H9 (cell line): ENCODE measurements at regions not wholly inside any gene's neighbourhood (a gene's known extent, or its start where the extent isn't known, plus 50 kb on each side); places are given as distances from the start of the nearest gene placed in this dataset.

Source experiments
- DNase-seq: peaks from one replicate; pipeline ENCODE4 v3.0.0-alpha.2; 2017
- H2AFZ ChIP-seq: one replicate; pipeline ENCODE4 v1.6.1; 2013; ENCODE audit warnings: mild to moderate bottlenecking, low read length, control low read depth, moderate library complexity
- H2AK5ac ChIP-seq: 2 replicates; pipeline ENCODE4 v1.6.1; 2013; ENCODE audit warnings: low read length, control low read depth, mixed read lengths; ENCODE audit not compliant: insufficient read length
- H2BK120ac ChIP-seq: one replicate; pipeline ENCODE4 v1.6.1; 2013; ENCODE audit warnings: low read depth, mild to moderate bottlenecking, low read length, control low read depth, inconsistent platforms; ENCODE audit not compliant: poor library complexity, severe bottlenecking
- H2BK12ac ChIP-seq: 2 replicates; pipeline ENCODE4 v1.6.1; 2013; ENCODE audit warnings: low read length, control low read depth, mixed read lengths, low read depth; ENCODE audit not compliant: insufficient read length
- H2BK15ac ChIP-seq: 2 replicates; pipeline ENCODE4 v1.6.1; 2013; ENCODE audit warnings: low read depth, low read length, control low read depth
- H2BK20ac ChIP-seq: one replicate; pipeline ENCODE4 v1.6.1; 2013; ENCODE audit warnings: low read depth, mild to moderate bottlenecking, low read length, control low read depth, inconsistent platforms; ENCODE audit not compliant: poor library complexity, severe bottlenecking
- H2BK5ac ChIP-seq: 2 replicates; pipeline ENCODE4 v1.6.1; 2013; ENCODE audit warnings: low read length, control low read depth, mixed read lengths; ENCODE audit not compliant: insufficient read length
- H3K14ac ChIP-seq: 2 replicates; pipeline ENCODE4 v1.6.1; 2013; ENCODE audit warnings: low read length, control low read depth; ENCODE audit not compliant: insufficient read depth
- H3K18ac ChIP-seq: 2 replicates; pipeline ENCODE4 v1.6.1; 2013; ENCODE audit warnings: low read depth, mild to moderate bottlenecking, mixed read lengths, low read length, control low read depth; ENCODE audit not compliant: insufficient read length
- H3K23ac ChIP-seq: 2 replicates; pipeline ENCODE4 v1.6.1; 2013; ENCODE audit warnings: low read length, control low read depth, mixed read lengths, low read depth; ENCODE audit not compliant: insufficient read length
- H3K23me2 ChIP-seq: 2 replicates; pipeline ENCODE4 v1.6.1; 2013; ENCODE audit warnings: low read depth, mild to moderate bottlenecking, mixed read lengths, low read length, control low read depth; ENCODE audit not compliant: insufficient read length, poor library complexity, severe bottlenecking
- H3K27ac ChIP-seq: 2 replicates; pipeline ENCODE4 v1.5.1; 2013; ENCODE audit warnings: low read length, control low read depth, mixed read lengths, low read depth; ENCODE audit not compliant: insufficient read length
- H3K27me3 ChIP-seq: 2 replicates; pipeline ENCODE4 v1.6.1; 2013; ENCODE audit warnings: low read length, control low read depth, inconsistent platforms; ENCODE audit not compliant: insufficient read depth
- H3K4ac ChIP-seq: 2 replicates; pipeline ENCODE4 v1.6.1; 2013; ENCODE audit warnings: low read depth, mild to moderate bottlenecking, control low read depth, inconsistent platforms, low read length, moderate library complexity
- H3K4me1 ChIP-seq: 2 replicates; pipeline ENCODE4 v1.6.1; 2013; ENCODE audit warnings: low read length, control low read depth, inconsistent platforms; ENCODE audit not compliant: insufficient read depth
- H3K4me2 ChIP-seq: 2 replicates; pipeline ENCODE4 v1.6.1; 2013; ENCODE audit warnings: low read length, control low read depth, mixed read lengths; ENCODE audit not compliant: insufficient read length, insufficient read depth
- H3K56ac ChIP-seq: 2 replicates; pipeline ENCODE4 v1.6.1; 2013; ENCODE audit warnings: low read depth, mild to moderate bottlenecking, mixed read lengths, low read length, control low read depth; ENCODE audit not compliant: insufficient read length
- H3K79me1 ChIP-seq: 2 replicates; pipeline ENCODE4 v1.6.1; 2013; ENCODE audit warnings: low read depth, mild to moderate bottlenecking, moderate library complexity, low read length, control low read depth, inconsistent platforms; ENCODE audit not compliant: insufficient read depth, poor library complexity, severe bottlenecking
- H3K79me2 ChIP-seq: 2 replicates; pipeline ENCODE4 v1.6.1; 2013; ENCODE audit warnings: low read length, control low read depth, inconsistent platforms; ENCODE audit not compliant: insufficient read depth
- H3K9ac ChIP-seq: 2 replicates; pipeline ENCODE4 v1.6.1; 2013; ENCODE audit warnings: low read length, control low read depth, mixed read lengths; ENCODE audit not compliant: insufficient read length; ENCODE audit errors: extremely low read depth
- H3K9me3 ChIP-seq: one replicate; pipeline ENCODE4 v1.6.1; 2013; ENCODE audit warnings: low read depth, low read length, inconsistent platforms; ENCODE audit not compliant: control insufficient read depth
- H3T11ph ChIP-seq: one replicate; pipeline ENCODE4 v1.6.1; 2013; ENCODE audit warnings: mild to moderate bottlenecking, low read length, control low read depth, inconsistent platforms
- H4K20me1 ChIP-seq: one replicate; pipeline ENCODE4 v1.6.1; 2013; ENCODE audit not compliant: control insufficient read depth, insufficient read length, insufficient read depth
- H4K5ac ChIP-seq: 2 replicates; pipeline ENCODE4 v1.6.1; 2013; ENCODE audit warnings: low read depth, mild to moderate bottlenecking, mixed read lengths, low read length, control low read depth; ENCODE audit not compliant: insufficient read length
- H4K8ac ChIP-seq: replicated peaks from 2 replicates; pipeline ENCODE4 v1.6.1; 2013; ENCODE audit warnings: low read length, control low read depth, mixed read lengths, low read depth; ENCODE audit not compliant: insufficient read length
- H4K91ac ChIP-seq: 2 replicates; pipeline ENCODE4 v1.6.1; 2013; ENCODE audit warnings: low read depth, mild to moderate bottlenecking, moderate library complexity, mixed read lengths, low read length, control low read depth; ENCODE audit not compliant: insufficient read length
- H3K27ac Mint-ChIP-seq, 3 experiments: 2 replicates in 2 of 3; 3 replicates in 1 of 3; pipeline ENCODE4 v1.8.0; 2020 to 2021; ENCODE audit warnings: mixed read lengths in 3 of 3, mild to moderate bottlenecking in 1 of 3, moderate library complexity in 1 of 3
- H3K27me3 Mint-ChIP-seq: 2 replicates; pipeline ENCODE4 v1.8.0; 2021; ENCODE audit warnings: low read depth, mild to moderate bottlenecking, moderate library complexity, mixed read lengths
- H3K36me3 Mint-ChIP-seq, 3 experiments: 2 replicates in 2 of 3; 3 replicates in 1 of 3; pipeline ENCODE4 v1.8.0; 2020 to 2021; ENCODE audit warnings: low read depth in 3 of 3, mixed read lengths in 3 of 3; ENCODE audit not compliant: insufficient read depth in 1 of 3
- H3K4me1 Mint-ChIP-seq, 2 experiments: 2 replicates each; pipeline ENCODE4 v1.8.0; 2020; ENCODE audit warnings: mixed read lengths in 2 of 2
- H3K4me3 Mint-ChIP-seq, 2 experiments: 2 replicates in 1 of 2; 3 replicates in 1 of 2; pipeline ENCODE4 v1.8.0; 2020 to 2021; ENCODE audit warnings: mild to moderate bottlenecking in 2 of 2, mixed read lengths in 2 of 2, moderate library complexity in 1 of 2
- H3K9me3 Mint-ChIP-seq, 2 experiments: 2 replicates in 1 of 2; 3 replicates in 1 of 2; pipeline ENCODE4 v1.8.0; 2020; ENCODE audit warnings: mild to moderate bottlenecking in 2 of 2, mixed read lengths in 2 of 2, moderate library complexity in 1 of 2
- WGBS: extraction: QIAGEN DNeasy Blood & Tissue Kit; methylation state at CpG from one replicate; pipeline ENCODE4 v1.1.7; 2013; ENCODE audit warnings: missing lambda C conversion rate, low lambda C conversion rate, mixed read lengths; ENCODE audit not compliant: insufficient read length; ENCODE audit errors: extremely low coverage; 5-methylcytosine and 5-hydroxymethylcytosine counted together
- TF ChIP-seq, protein P1 (sequence below): fragments of 200-600 bp; sonication (generic); conservative IDR thresholded peaks from 3 replicates; pipeline ENCODE4 v1.8.0; 2021; ENCODE audit warnings: antibody characterized with exemption, mild to moderate bottlenecking

DNA sequence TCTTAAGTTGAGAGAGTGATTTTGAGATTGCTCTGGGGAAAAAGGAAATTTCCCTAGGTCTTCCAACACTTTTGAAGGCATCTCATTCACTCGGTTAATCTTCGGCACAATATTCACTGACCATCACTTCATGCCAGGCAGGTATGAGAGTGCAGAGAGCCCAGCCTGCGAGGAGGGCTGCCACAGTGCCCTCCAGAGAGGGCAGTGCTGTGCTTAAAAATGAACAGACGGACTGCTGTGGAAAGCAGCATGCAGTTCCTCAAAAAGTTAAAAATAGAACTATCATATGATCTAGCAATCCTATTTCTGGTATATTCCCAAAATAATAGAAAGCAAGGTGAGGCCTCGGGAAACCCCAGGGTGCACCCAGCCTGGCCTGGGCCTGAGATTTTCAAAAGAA, 374.9 kb upstream of the RAB6C start:
- H3K9ac ChIP-seq, result no peak overlapping the region
- H3K27ac ChIP-seq, result no peak overlapping the region
- no peak overlapping the region for H3K4ac ChIP-seq
- H3K23me2 ChIP-seq, result no peaks in the 10 kb centered on the region
- TF ChIP-seq, protein P1, sequence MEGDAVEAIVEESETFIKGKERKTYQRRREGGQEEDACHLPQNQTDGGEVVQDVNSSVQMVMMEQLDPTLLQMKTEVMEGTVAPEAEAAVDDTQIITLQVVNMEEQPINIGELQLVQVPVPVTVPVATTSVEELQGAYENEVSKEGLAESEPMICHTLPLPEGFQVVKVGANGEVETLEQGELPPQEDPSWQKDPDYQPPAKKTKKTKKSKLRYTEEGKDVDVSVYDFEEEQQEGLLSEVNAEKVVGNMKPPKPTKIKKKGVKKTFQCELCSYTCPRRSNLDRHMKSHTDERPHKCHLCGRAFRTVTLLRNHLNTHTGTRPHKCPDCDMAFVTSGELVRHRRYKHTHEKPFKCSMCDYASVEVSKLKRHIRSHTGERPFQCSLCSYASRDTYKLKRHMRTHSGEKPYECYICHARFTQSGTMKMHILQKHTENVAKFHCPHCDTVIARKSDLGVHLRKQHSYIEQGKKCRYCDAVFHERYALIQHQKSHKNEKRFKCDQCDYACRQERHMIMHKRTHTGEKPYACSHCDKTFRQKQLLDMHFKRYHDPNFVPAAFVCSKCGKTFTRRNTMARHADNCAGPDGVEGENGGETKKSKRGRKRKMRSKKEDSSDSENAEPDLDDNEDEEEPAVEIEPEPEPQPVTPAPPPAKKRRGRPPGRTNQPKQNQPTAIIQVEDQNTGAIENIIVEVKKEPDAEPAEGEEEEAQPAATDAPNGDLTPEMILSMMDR, result no peak
- H4K5ac ChIP-seq, result no peak overlapping the region
- H2AK5ac ChIP-seq, result no peak overlapping the region
- no peak overlapping the region for H4K91ac ChIP-seq
- DNase-seq, result no peak
- H3K56ac ChIP-seq, result no peak overlapping the region
- no peaks in the 10 kb centered on the region for H4K20me1 ChIP-seq
- H3K4me2 ChIP-seq, result no peak overlapping the region
- Mint-ChIP-seq H3K36me3 (peaks cover 0 to 11% (median 8%) of the 10 kb centered on the region in 3 experiments; a peak in 3 of 7 replicates), H3K27me3 (peaks cover 45% of the 10 kb centered on the region), H3K27ac (no peak overlapping the region), H3K4me1 (peaks cover 11 to 14% of the 10 kb centered on the region in 2 experiments), H3K9me3 (peaks cover 9 to 12% of the 10 kb centered on the region in 2 experiments), H3K4me3 (no peak overlapping the region)
- H3K4me1 ChIP-seq, result no peaks in the 10 kb centered on the region; the same call in 1 of the 2 replicates
- no peaks in the 10 kb centered on the region; the same call in 1 of the 2 replicates for H3K79me2 ChIP-seq
- no peak overlapping the region for H2BK20ac ChIP-seq
- H4K8ac ChIP-seq, result no peak overlapping the region
- H2BK12ac ChIP-seq, result no peak overlapping the region
- no peak overlapping the region for H2BK15ac ChIP-seq
- no peaks in the 10 kb centered on the region for H3K27me3 ChIP-seq
- no peaks in the 10 kb centered on the region for H3K9me3 ChIP-seq
- H3K18ac ChIP-seq, result no peak overlapping the region
- no peak overlapping the region for H2AFZ ChIP-seq
- H3K79me1 ChIP-seq, result no peaks in the 10 kb centered on the region
- H2BK120ac ChIP-seq, result no peak overlapping the region
- H2BK5ac ChIP-seq, result no peak overlapping the region
- WGBS, result no CpG with 5 or more reads among the region's 5 CpGs
- H3T11ph ChIP-seq, result no peak overlapping the region
- H3K23ac ChIP-seq, result no peak overlapping the region
- H3K14ac ChIP-seq, result no peak overlapping the region
